DMS79 treated with DMSO at 0.1 percent for 48 hours (cell line): ENCODE measurements at regions not wholly inside any gene's neighbourhood (a gene's known extent, or its start where the extent isn't known, plus 50 kb on each side); places are given as distances from the start of the nearest gene placed in this dataset.
"Not testable (repeated sequence)": the region's sequence is repeated elsewhere in the genome, so short reads cannot be mapped to it uniquely, and the experiment has no call there.

ENCODE experiments used
- DNase-seq: peaks from one replicate; lab custom pipeline; 2025; lab: John Stamatoyannopoulos, UW

- DNase-seq, result not testable (repeated sequence)
Measured at GRCh38 chr4:52522093-52522492, 137.0 kb downstream of the USP46 start.

- no peak for DNase-seq
Measured at GRCh38 chr4:52529983-52530382, 129.1 kb downstream of the USP46 start.

- DNase-seq, result no peak
Measured at GRCh38 chr4:52535793-52536192, 123.3 kb downstream of the USP46 start.
